GM12872 (cell line): ENCODE measurements at regions not wholly inside any gene's neighbourhood (a gene's known extent, or its start where the extent isn't known, plus 50 kb on each side); places are given as distances from the start of the nearest gene placed in this dataset.

Experiments used
- TF ChIP-seq, protein P1 (sequence below): IDR thresholded peaks from 3 replicates; pipeline ENCODE4 v1.5.1; 2011; ENCODE audit warnings: low read depth, mild to moderate bottlenecking, low read length, moderate library complexity; ENCODE audit not compliant: insufficient read depth

DNA sequence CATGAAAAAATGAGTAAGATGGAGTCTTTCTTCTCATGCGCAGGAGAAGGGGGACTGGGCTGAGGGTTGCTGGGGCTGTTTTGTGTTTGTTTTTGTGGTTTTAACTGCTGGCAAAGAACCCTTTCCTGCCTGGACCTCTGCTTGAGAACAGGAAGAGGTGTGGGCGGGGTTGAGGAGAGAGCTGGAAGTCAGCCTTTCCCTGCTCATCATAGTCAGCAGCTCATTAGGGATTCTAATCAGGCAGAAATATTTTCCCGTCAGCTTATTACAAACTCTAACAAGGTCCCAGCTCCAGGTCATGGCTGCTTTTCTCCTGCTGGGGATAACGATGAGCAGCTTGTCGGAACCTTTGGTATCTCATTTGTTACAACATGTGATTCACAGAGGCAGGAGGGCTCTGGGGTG, 185.0 kb upstream of the NRXN3 start:
- TF ChIP-seq, protein P1, sequence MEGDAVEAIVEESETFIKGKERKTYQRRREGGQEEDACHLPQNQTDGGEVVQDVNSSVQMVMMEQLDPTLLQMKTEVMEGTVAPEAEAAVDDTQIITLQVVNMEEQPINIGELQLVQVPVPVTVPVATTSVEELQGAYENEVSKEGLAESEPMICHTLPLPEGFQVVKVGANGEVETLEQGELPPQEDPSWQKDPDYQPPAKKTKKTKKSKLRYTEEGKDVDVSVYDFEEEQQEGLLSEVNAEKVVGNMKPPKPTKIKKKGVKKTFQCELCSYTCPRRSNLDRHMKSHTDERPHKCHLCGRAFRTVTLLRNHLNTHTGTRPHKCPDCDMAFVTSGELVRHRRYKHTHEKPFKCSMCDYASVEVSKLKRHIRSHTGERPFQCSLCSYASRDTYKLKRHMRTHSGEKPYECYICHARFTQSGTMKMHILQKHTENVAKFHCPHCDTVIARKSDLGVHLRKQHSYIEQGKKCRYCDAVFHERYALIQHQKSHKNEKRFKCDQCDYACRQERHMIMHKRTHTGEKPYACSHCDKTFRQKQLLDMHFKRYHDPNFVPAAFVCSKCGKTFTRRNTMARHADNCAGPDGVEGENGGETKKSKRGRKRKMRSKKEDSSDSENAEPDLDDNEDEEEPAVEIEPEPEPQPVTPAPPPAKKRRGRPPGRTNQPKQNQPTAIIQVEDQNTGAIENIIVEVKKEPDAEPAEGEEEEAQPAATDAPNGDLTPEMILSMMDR, result no peak

DNA sequence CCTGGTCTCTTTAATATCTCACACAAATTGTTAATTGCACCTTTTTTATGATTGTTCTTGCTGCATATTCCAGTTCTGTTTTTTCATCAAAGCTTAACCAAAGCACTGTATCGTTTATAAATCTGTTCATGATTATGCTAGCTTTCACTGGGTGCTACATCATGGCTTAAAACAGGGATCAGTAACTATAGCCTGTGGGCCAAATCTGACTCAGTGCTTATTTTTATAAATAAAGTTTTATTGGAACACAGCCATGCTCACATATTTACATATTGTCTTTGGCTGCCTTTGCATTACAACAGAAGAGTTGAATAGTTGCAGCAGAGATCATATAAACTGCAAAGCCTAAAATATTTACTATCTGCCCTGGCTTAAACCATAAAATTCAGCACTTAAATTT, 183.4 kb upstream of the NRXN3 start:
- TF ChIP-seq, protein P1, result no peak

DNA sequence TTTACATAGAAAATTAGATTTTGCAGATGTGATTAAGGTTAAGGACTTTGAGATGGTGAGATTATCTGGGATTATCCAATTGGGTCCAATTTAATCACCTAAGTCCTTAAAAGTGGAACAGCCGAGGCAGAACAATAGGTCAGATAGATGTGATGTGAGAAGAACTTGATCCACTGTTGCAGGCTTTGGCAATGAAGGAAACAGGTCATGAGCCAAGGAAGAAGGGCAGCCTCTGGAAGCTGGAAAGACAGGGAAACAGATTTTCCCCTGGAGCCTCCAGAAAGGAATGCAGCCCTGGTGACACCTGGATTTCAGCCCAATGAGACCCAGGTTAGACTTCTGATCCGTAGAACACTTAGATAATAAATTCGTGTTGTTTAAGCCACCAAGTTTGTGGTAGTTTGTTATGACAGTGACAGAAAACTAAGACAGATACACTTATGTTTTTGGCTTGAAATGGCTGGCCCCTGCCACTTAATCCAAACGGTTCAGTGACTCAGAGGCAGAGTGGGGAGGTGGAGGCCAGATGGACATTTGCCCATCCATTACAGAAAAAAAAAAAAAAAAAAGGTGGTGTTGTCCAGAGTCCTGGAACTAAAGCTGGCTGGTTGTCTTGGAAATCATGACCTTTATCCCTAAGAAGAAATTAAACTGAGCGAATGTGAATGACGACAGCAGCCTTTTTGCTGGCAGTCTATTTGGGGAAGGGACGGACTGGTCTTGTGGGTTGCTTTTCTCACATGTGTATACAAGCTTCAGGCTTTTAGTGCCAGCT, 181.9 kb upstream of the NRXN3 start:
- TF ChIP-seq, protein P1, result no peak

DNA sequence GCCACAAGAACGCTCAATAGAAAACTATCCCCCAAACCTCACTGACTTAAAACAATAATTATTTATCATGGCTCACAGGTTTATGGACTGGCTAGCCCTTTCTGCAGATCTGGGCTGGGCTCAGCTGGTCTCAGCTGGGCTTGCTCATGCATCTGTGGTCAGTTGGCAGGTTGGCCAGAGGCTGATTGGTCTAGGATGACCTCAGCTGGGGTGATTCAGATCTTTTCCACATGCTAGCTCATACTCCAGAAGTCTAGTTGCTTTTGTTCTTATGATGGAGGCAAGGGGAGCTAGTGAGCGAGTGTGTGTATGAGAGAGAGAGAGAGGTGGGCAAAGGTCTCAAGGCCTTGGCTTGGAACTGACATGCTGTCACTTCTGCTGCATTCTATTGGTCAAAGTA, 181.2 kb upstream of the NRXN3 start:
- TF ChIP-seq, protein P1, result no peak

DNA sequence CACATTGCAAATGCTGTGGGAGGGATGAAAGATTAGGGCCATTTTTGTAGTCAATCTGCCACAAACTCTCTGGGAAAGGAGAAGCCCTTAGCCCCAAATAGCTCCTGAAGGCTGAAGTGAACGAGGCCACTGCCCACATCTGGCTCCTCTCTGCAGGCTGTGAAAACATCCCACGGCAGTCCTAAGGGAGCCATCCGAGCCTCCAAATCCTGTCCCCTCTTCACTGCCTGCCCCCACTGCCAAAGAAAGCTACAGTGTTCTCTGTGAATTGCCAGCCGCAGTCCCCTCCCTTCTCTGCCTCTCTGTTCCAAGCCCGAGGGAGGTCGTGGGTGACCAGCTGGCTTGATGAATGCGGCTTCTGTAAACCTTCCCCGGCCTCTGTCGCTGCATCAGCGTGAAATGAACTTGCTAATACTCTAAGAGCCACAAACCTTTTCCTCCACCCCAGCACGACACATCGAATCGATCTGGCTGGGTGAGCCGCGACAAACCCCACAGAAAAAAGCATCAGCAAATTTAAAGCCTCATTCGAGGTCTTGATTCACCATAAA, 180.7 kb upstream of the NRXN3 start:
- TF ChIP-seq, protein P1, result no peak

DNA sequence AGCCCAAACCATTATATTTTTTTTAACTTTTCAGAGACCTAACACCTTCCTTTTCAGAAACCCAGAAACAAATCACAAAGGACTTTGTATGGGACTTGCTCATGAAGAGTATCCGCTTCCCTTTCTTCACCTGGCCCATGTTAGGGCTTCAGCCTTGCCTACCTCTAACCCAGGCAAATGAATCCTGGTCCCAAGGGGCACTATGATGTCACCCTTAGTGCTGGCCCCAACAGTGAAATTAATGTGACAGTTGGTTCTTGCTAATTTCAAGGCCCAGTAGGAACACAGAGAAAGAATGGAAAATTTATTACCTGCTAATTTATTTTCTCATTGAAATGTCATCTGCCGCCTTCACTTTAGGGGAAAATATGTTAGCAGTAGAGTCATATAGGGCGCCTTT, 179.8 kb upstream of the NRXN3 start:
- TF ChIP-seq, protein P1, result no peak

DNA sequence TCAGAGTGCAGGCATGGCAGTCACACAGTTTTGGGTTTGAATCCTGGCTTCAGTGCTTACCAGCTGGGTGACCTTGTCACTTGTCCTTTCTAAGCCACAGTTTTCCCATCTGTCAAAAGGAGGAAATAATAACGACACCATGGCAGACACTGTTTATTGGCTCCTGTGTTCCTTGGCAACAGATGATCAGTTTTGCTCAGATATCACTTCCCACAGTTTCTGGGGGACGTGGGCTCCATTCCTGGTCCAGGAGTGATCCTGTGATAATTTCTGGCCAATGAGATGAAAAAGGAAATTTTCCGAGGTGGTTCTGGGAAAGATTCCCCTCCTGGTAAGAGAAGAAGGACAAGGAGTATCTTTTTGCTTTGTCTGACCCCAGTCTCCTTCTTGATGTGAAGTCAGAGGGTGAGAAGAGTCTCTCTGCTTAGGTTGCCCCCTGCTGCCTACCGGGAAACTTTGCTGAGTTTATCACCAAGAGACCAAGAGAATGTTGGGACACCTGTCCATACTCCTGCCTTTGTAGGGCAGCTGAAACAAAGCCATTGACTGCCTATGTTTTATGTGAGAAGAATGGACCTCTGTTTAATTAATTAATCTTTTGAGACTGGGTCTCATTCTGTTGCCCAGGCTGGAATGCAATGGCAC, 178.9 kb upstream of the NRXN3 start:
- TF ChIP-seq, protein P1, result peak; percentile 36; the same call in 1 of the 3 replicates
